H1 (cell line): ENCODE measurements at regions not wholly inside any gene's neighbourhood (a gene's known extent, or its start where the extent isn't known, plus 50 kb on each side); places are given as distances from the start of the nearest gene placed in this dataset.

Experiments
- BCL11A ChIP-seq, 2 experiments: IDR thresholded peaks; one replicate each; pipeline ENCODE4 v1.6.1; 2011; ENCODE audit warnings: low read depth in 2 of 2, low read length in 2 of 2, mild to moderate bottlenecking in 2 of 2
- CTCF ChIP-seq, 3 experiments: IDR thresholded peaks; 1 replicate in 2 of 3; 2 replicates in 1 of 3; pipeline versions ENCODE4 v1.5.1 to v1.6.1; 2011; ENCODE audit warnings: low read length in 3 of 3, mild to moderate bottlenecking in 3 of 3, inconsistent platforms in 2 of 3, low read depth in 1 of 3, moderate library complexity in 1 of 3; ENCODE audit not compliant: insufficient read depth in 1 of 3; ENCODE audit errors: control extremely low read depth in 1 of 3
- EP300 ChIP-seq, 2 experiments: IDR thresholded peaks; 1 replicate in 1 of 2; 2 replicates in 1 of 2; pipeline ENCODE4 v1.6.1; 2011 to 2012; ENCODE audit warnings: low read depth in 2 of 2, low read length in 2 of 2, mild to moderate bottlenecking in 2 of 2, borderline replicate concordance in 1 of 2, inconsistent platforms in 1 of 2, moderate library complexity in 1 of 2
- GABPA ChIP-seq: IDR thresholded peaks from 2 replicates; pipeline ENCODE4 v1.6.1; 2011; ENCODE audit warnings: mild to moderate bottlenecking, low read length, moderate library complexity, borderline replicate concordance; ENCODE audit not compliant: insufficient read depth
- MAX ChIP-seq: IDR thresholded peaks from 2 replicates; pipeline ENCODE4 v1.6.1; 2012; ENCODE audit warnings: inconsistent platforms
- POLR2A ChIP-seq, 2 experiments: IDR thresholded peaks; 1 replicate in 1 of 2; 2 replicates in 1 of 2; pipeline ENCODE4 v1.6.1; 2011; ENCODE audit warnings: low read depth in 2 of 2, low read length in 2 of 2, mild to moderate bottlenecking in 2 of 2; ENCODE audit errors: control extremely low read depth in 1 of 2
- RBBP5 ChIP-seq: IDR thresholded peaks from 2 replicates; pipeline ENCODE4 v1.7.1; 2012; ENCODE audit warnings: low read depth, mild to moderate bottlenecking, inconsistent platforms, low read length, moderate library complexity, borderline replicate concordance
- SIN3A ChIP-seq, 2 experiments: IDR thresholded peaks in 1 of 2; conservative IDR thresholded peaks in 1 of 2; 2 replicates each; pipeline ENCODE4 v1.6.1; 2011 to 2012; ENCODE audit warnings: low read length in 2 of 2, improper control_type of control experiment in 1 of 2, low read depth in 1 of 2, mild to moderate bottlenecking in 1 of 2
- SRF ChIP-seq: IDR thresholded peaks from 2 replicates; pipeline ENCODE4 v1.6.1; 2011; ENCODE audit warnings: mild to moderate bottlenecking, low read depth, low read length, moderate library complexity
- TCF12 ChIP-seq: IDR thresholded peaks from 2 replicates; pipeline ENCODE4 v1.6.1; 2011; ENCODE audit warnings: low read depth, mild to moderate bottlenecking, low read length
- ZNF274 ChIP-seq: IDR thresholded peaks from 2 replicates; pipeline ENCODE4 v1.7.0; 2012; ENCODE audit warnings: low read length, borderline replicate concordance; ENCODE audit errors: extremely low read depth

GRCh38 chr3:168417016-168417415 lies 321.3 kb upstream of the GOLIM4 start:
- TF ChIP-seq RBBP5 (no peak), EP300 (IDR thresholded peaks at IDR 0.05; ENCODE audit: borderline replicate concordance in 1 of 2, low read depth in 2 of 2, low read length in 2 of 2) (no peak), BCL11A (IDR thresholded peaks at IDR 0.05; ENCODE audit: low read depth in 2 of 2, low read length in 2 of 2) (no peak), GABPA (no peak), MAX (no peak), CTCF (IDR thresholded peaks at IDR 0.05; ENCODE audit: control extremely low read depth in 1 of 3, insufficient read depth in 1 of 3, low read depth in 1 of 3, low read length in 3 of 3) (no peak), SIN3A (conservative IDR thresholded peaks at IDR 0.05 in 1 of 2, IDR thresholded peaks at IDR 0.05 in 1 of 2; ENCODE audit: low read depth in 1 of 2, low read length in 2 of 2) (no peak), SRF (no peak), POLR2A (IDR thresholded peaks at IDR 0.05; ENCODE audit: control extremely low read depth in 1 of 2, low read depth in 2 of 2, low read length in 2 of 2) (no peak), TCF12 (no peak), ZNF274 (no peak)
